ENCODE measurements at regions not wholly inside any gene's neighbourhood (a gene's known extent, or its start where the extent isn't known, plus 50 kb on each side); places are given as distances from the start of the nearest gene placed in this dataset.

DNA sequence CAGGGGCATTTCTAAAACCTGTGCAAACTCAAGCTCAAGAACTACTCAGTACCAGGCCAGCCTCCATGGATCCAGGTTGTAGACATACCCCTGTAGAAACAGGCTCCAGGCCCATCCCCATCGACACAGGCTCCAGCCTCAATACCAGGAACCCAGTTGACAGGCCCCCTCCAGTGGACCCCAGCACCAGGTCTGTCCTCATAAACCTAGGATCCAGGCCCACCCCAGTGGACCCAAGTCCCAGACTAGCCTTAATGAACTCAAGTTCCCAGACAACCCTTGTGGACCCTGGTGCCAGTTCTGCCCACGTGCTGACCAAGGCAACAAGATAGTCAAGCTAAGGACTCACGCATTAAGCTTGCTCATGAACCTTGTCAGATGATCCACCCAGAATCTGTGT is 476.9 kb downstream of the TBC1D32 start:
- in situ Hi-C loops (cut with HindIII; ENCODE audit: extremely low pct_ligation_motif_present, low pct_unique_long_range_greater_than_20kb): no loop called here
- no peak for ATAC-seq
- Histone ChIP-seq H3K79me2 (ENCODE audit: insufficient read depth, low read length) (no peaks in the 10 kb centered on the region), H3K36me3 (replicated peaks in 1 of 2; ENCODE audit: control insufficient read depth in 1 of 2, insufficient read depth in 2 of 2, low read length in 2 of 2) (no peaks in the 10 kb centered on the region), H2AFZ (ENCODE audit: low read length) (no peak overlapping the region), H3K4me1 (ENCODE audit: insufficient read depth, low read length) (no peaks in the 10 kb centered on the region), H3K4me3 (replicated peaks in 1 of 3; ENCODE audit: insufficient read depth in 1 of 3, low read depth in 2 of 3, low read length in 3 of 3) (no peak overlapping the region), H3K9me3 (ENCODE audit: low read length) (no peaks in the 10 kb centered on the region), H3K27me3 (ENCODE audit: control insufficient read depth in 1 of 2, insufficient read depth in 2 of 2, low read length in 2 of 2) (no peaks in the 10 kb centered on the region), H3K4me2 (ENCODE audit: low read depth, low read length) (no peak overlapping the region), H3K9ac (ENCODE audit: insufficient read depth, low read depth, low read length) (no peak overlapping the region), H3K27ac (ENCODE audit: extremely low read length, insufficient read depth, low read length) (no peak overlapping the region), H4K20me1 (ENCODE audit: insufficient read depth, low read length) (no peaks in the 10 kb centered on the region; the same call in 1 of the 2 replicates)
- no peak for DNase-seq (ENCODE audit: low spot score)
- CTCF ChIA-PET (ENCODE audit: low intra/inter-chr PET ratio, low total read pairs): no interaction called here
- 0% methylated on average over 3 of the region's 3 CpGs for WGBS (ENCODE audit: low lambda C conversion rate)
- POLR2A ChIA-PET: no interaction called here
- intact Hi-C loops (cut with micrococcal nuclease; ENCODE audit: unreplicated experiment): no loop called here
- no TSS peak for BruUV-seq (replicated peaks)
- no peak for FAIRE-seq
- TF ChIP-seq PCBP1 (IDR thresholded peaks at IDR 0.05; ENCODE audit: borderline replicate concordance, low read depth, low read length) (no peak), SP140L (CRISPR knock-in tag; IDR thresholded peaks at IDR 0.05; ENCODE audit: borderline replicate concordance) (no peak), PHB2 (IDR thresholded peaks at IDR 0.05; ENCODE audit: partially characterized antibody) (no peak), NBN (conservative IDR thresholded peaks at IDR 0.05) (no peak)
- TF ChIP-seq, protein P1, sequence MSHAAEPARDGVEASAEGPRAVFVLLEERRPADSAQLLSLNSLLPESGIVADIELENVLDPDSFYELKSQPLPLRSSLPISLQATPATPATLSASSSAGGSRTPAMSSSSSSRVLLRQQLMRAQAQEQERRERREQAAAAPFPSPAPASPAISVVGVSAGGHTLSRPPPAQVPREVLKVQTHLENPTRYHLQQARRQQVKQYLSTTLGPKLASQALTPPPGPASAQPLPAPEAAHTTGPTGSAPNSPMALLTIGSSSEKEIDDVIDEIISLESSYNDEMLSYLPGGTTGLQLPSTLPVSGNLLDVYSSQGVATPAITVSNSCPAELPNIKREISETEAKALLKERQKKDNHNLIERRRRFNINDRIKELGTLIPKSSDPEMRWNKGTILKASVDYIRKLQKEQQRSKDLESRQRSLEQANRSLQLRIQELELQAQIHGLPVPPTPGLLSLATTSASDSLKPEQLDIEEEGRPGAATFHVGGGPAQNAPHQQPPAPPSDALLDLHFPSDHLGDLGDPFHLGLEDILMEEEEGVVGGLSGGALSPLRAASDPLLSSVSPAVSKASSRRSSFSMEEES (CRISPR knock-in tag; IDR thresholded peaks at IDR 0.05): no peak

DNA sequence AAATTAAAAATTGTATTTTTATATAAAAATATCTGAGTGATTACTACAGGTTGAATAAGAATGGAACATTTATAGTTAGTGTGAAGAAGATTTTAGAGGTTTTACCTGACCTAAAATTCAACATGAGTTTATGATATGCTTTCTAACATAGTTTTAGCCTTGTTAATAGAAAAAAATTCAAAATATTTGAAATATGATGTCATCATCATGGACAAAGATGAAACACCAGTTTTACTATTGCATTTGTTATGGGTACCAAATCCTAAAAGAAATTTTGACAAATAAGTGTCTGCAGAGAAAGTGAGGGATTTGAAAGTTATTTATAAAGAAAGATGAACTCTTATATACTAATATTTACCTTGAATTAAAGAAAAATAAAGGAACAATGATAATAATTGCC is 479.7 kb downstream of the TBC1D32 start:
- DNase-seq (ENCODE audit: low spot score) (no peak), ATAC-seq (no peak), FAIRE-seq (no peak)
- Histone ChIP-seq H3K4me1 (ENCODE audit: insufficient read depth, low read length) (no peaks in the 10 kb centered on the region), H3K4me2 (ENCODE audit: low read depth, low read length) (no peak overlapping the region), H3K36me3 (replicated peaks in 1 of 2; ENCODE audit: control insufficient read depth in 1 of 2, insufficient read depth in 2 of 2, low read length in 2 of 2) (no peaks in the 10 kb centered on the region), H3K4me3 (replicated peaks in 1 of 3; ENCODE audit: insufficient read depth in 1 of 3, low read depth in 2 of 3, low read length in 3 of 3) (no peak overlapping the region), H3K9ac (ENCODE audit: insufficient read depth, low read depth, low read length) (no peak overlapping the region), H2AFZ (ENCODE audit: low read length) (no peak overlapping the region), H4K20me1 (ENCODE audit: insufficient read depth, low read length) (no peaks in the 10 kb centered on the region; the same call in 1 of the 2 replicates), H3K27me3 (ENCODE audit: control insufficient read depth in 1 of 2, insufficient read depth in 2 of 2, low read length in 2 of 2) (no peaks in the 10 kb centered on the region), H3K79me2 (ENCODE audit: insufficient read depth, low read length) (no peaks in the 10 kb centered on the region), H3K27ac (ENCODE audit: extremely low read length, insufficient read depth, low read length) (no peak overlapping the region), H3K9me3 (ENCODE audit: low read length) (no peaks in the 10 kb centered on the region)
- in situ Hi-C loops (cut with HindIII; ENCODE audit: extremely low pct_ligation_motif_present, low pct_unique_long_range_greater_than_20kb): no loop called here
- CTCF ChIA-PET (ENCODE audit: low intra/inter-chr PET ratio, low total read pairs): no interaction called here
- intact Hi-C loops (cut with micrococcal nuclease; ENCODE audit: unreplicated experiment): no loop called here
- no TSS peak for BruUV-seq (replicated peaks)
- POLR2A ChIA-PET: no interaction called here
- TF ChIP-seq CREB1 (IDR thresholded peaks at IDR 0.05) (peak; percentile 38), CREB1 (CRISPR knock-in tag; IDR thresholded peaks at IDR 0.05) (no peak), ATF7 (IDR thresholded peaks at IDR 0.05) (peak; percentile 92), ATF7 (CRISPR knock-in tag; IDR thresholded peaks at IDR 0.05) (no peak)
- TF ChIP-seq, protein P2, sequence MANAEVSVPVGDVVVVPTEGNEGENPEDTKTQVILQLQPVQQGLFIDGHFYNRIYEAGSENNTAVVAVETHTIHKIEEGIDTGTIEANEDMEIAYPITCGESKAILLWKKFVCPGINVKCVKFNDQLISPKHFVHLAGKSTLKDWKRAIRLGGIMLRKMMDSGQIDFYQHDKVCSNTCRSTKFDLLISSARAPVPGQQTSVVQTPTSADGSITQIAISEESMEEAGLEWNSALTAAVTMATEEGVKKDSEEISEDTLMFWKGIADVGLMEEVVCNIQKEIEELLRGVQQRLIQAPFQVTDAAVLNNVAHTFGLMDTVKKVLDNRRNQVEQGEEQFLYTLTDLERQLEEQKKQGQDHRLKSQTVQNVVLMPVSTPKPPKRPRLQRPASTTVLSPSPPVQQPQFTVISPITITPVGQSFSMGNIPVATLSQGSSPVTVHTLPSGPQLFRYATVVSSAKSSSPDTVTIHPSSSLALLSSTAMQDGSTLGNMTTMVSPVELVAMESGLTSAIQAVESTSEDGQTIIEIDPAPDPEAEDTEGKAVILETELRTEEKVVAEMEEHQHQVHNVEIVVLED (CRISPR knock-in tag; IDR thresholded peaks at IDR 0.05; ENCODE audit: borderline replicate concordance): no peak
